Neural progenitor cell (in vitro differentiated cells): ENCODE measurements at regions not wholly inside any gene's neighbourhood (a gene's known extent, or its start where the extent isn't known, plus 50 kb on each side); places are given as distances from the start of the nearest gene placed in this dataset.
A peak's percentile ranks its signal among the peaks of the same experiment; 100 is the strongest.

Source experiments
- DNase-seq: peaks from one replicate; pipeline ENCODE4 v3.0.0-alpha.2; 2016; ENCODE audit warnings: low spot score
- H2AFZ ChIP-seq: fragments of 200-600 bp; sonication (generic); replicated peaks from 2 replicates; pipeline ENCODE4 v1.6.1; 2016; ENCODE audit warnings: antibody characterized with exemption
- H3F3A ChIP-seq: fragments of 200-600 bp; sonication (generic); 2 replicates; pipeline ENCODE4 v1.6.1; 2016; ENCODE audit warnings: antibody characterized with exemption, low read depth
- H3K27ac ChIP-seq: fragments of 200-600 bp; sonication (generic); 2 replicates; pipeline ENCODE4 v1.5.1; 2016; ENCODE audit warnings: mild to moderate bottlenecking
- H3K27me3 ChIP-seq: fragments of 200-600 bp; sonication (generic); 2 replicates; pipeline ENCODE4 v1.6.1; 2016; ENCODE audit warnings: mild to moderate bottlenecking, moderate library complexity
- H3K36me3 ChIP-seq: fragments of 200-600 bp; sonication (generic); 2 replicates; pipeline ENCODE4 v1.5.1; 2016
- H3K4me1 ChIP-seq: fragments of 200-600 bp; sonication (generic); 2 replicates; pipeline ENCODE4 v1.6.1; 2016; ENCODE audit warnings: mixed run types
- H3K4me2 ChIP-seq: fragments of 200-600 bp; sonication (generic); 2 replicates; pipeline ENCODE4 v1.6.1; 2016
- H3K4me3 ChIP-seq: fragments of 200-600 bp; sonication (generic); 2 replicates; pipeline ENCODE4 v1.5.1; 2016
- H3K79me2 ChIP-seq: fragments of 200-600 bp; sonication (generic); 2 replicates; pipeline ENCODE4 v1.6.1; 2016; ENCODE audit warnings: low read depth
- H3K9ac ChIP-seq: fragments of 200-600 bp; sonication (generic); 2 replicates; pipeline ENCODE4 v1.6.1; 2016
- H3K9me3 ChIP-seq: fragments of 200-600 bp; sonication (generic); 2 replicates; pipeline ENCODE4 v1.5.1; 2016; ENCODE audit warnings: low read depth
- H4K20me1 ChIP-seq: fragments of 200-600 bp; sonication (generic); 2 replicates; pipeline ENCODE4 v1.6.1; 2016; ENCODE audit warnings: low read depth
- H3K27ac Mint-ChIP-seq: 3 replicates; pipeline ENCODE4 v1.8.0; 2021; ENCODE audit warnings: mixed read lengths
- H3K27me3 Mint-ChIP-seq: 2 replicates; pipeline ENCODE4 v1.8.0; 2022; ENCODE audit warnings: low read depth, mild to moderate bottlenecking, inconsistent platforms, moderate library complexity, mixed read lengths; ENCODE audit not compliant: insufficient read depth
- H3K36me3 Mint-ChIP-seq: 3 replicates; pipeline ENCODE4 v1.8.0; 2021; ENCODE audit warnings: mixed read lengths
- H3K4me1 Mint-ChIP-seq: 3 replicates; pipeline ENCODE4 v1.8.0; 2021; ENCODE audit warnings: mixed read lengths
- H3K4me3 Mint-ChIP-seq: 3 replicates; pipeline ENCODE4 v1.8.0; 2021; ENCODE audit warnings: mild to moderate bottlenecking, moderate library complexity, mixed read lengths
- H3K9me3 Mint-ChIP-seq: 3 replicates; pipeline ENCODE4 v1.8.0; 2020; ENCODE audit warnings: mixed read lengths
- EZH2 ChIP-seq: fragments of 200-600 bp; sonication (generic); IDR thresholded peaks from 2 replicates; pipeline ENCODE4 v1.6.1; 2017; ENCODE audit warnings: antibody characterized with exemption, mild to moderate bottlenecking, moderate library complexity
- EZH2phosphoT487 ChIP-seq: fragments of 200-600 bp; sonication (generic); IDR thresholded peaks from 2 replicates; pipeline ENCODE4 v1.6.1; 2017; ENCODE audit warnings: antibody characterized with exemption
- TF ChIP-seq, protein P1 (sequence below): fragments of 200-600 bp; sonication (generic); IDR thresholded peaks from 2 replicates; pipeline ENCODE4 v1.5.1; 2017; ENCODE audit warnings: antibody characterized with exemption, mild to moderate bottlenecking

DNA sequence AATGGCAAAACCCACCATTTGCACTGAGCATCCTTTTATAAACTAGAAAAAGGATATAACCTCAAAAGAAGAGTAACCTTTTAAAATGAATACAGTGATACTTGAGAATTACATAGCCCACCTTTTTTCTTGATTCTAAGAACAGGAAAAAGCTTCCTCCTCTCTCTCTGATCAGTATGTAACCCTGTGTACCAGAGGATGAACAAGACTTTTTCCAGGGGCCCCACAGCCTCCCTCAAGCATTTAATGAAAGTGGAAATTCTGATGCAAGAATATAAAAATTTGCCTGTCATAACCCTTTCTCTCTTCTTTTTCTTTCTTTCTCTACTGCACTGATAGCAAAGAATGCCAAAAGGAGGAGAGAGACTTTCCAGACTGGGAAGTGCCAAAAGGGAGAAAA is 64.2 kb upstream of the BTN3A2 start:
- H3K27me3 Mint-ChIP-seq = peaks cover 12% of the 10 kb centered on the region
- H3K36me3 ChIP-seq = no peaks in the 10 kb centered on the region
- no peak overlapping the region for H3K27ac ChIP-seq
- no peak overlapping the region for H3K4me2 ChIP-seq
- no peak for TF ChIP-seq EZH2phosphoT487
- TF ChIP-seq EZH2 = no peak
- TF ChIP-seq, protein P1, sequence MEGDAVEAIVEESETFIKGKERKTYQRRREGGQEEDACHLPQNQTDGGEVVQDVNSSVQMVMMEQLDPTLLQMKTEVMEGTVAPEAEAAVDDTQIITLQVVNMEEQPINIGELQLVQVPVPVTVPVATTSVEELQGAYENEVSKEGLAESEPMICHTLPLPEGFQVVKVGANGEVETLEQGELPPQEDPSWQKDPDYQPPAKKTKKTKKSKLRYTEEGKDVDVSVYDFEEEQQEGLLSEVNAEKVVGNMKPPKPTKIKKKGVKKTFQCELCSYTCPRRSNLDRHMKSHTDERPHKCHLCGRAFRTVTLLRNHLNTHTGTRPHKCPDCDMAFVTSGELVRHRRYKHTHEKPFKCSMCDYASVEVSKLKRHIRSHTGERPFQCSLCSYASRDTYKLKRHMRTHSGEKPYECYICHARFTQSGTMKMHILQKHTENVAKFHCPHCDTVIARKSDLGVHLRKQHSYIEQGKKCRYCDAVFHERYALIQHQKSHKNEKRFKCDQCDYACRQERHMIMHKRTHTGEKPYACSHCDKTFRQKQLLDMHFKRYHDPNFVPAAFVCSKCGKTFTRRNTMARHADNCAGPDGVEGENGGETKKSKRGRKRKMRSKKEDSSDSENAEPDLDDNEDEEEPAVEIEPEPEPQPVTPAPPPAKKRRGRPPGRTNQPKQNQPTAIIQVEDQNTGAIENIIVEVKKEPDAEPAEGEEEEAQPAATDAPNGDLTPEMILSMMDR = no peak
- no peaks in the 10 kb centered on the region for H3K27me3 ChIP-seq
- no peak overlapping the region for H3K27ac Mint-ChIP-seq
- peaks cover 5% of the 10 kb centered on the region for H3K9me3 Mint-ChIP-seq
- no peak overlapping the region for H2AFZ ChIP-seq
- H3K9ac ChIP-seq = no peak overlapping the region
- H3K4me3 Mint-ChIP-seq = no peak overlapping the region
- H3K4me1 Mint-ChIP-seq = peaks cover 11% of the 10 kb centered on the region
- no peaks in the 10 kb centered on the region for H3K79me2 ChIP-seq
- H3K4me3 ChIP-seq = no peak overlapping the region
- peaks cover 8% of the 10 kb centered on the region for H3K4me1 ChIP-seq
- H4K20me1 ChIP-seq = no peaks in the 10 kb centered on the region
- H3K9me3 ChIP-seq = no peaks in the 10 kb centered on the region
- H3F3A ChIP-seq = peaks cover 5% of the 10 kb centered on the region
- peaks cover 2% of the 10 kb centered on the region for H3K36me3 Mint-ChIP-seq
- no peak for DNase-seq

DNA sequence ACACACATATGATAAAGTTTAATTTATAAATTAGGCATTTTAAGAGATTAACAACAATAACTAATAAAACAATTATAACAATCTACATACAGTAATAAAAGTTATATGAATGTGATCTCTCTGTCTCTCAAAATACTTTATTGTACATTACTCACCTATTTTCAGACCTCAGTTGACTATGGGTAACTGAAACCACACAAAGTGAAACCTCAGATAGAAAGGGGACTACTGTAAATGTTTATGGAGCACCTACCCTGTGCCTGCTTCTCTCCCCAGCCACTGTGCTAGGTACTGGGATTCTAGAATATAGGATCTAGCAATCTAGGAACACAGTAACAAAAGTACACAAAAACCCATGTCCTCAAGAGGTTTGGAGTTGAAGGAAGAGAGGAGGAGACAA is 63.4 kb upstream of the BTN3A2 start:
- Histone ChIP-seq H3K9me3 (no peaks in the 10 kb centered on the region), H4K20me1 (no peaks in the 10 kb centered on the region), H3K79me2 (no peaks in the 10 kb centered on the region), H3K36me3 (no peaks in the 10 kb centered on the region), H3F3A (peaks cover 5% of the 10 kb centered on the region), H3K4me3 (no peak overlapping the region), H2AFZ (no peak overlapping the region), H3K27ac (no peak overlapping the region), H3K4me2 (no peak overlapping the region), H3K27me3 (no peaks in the 10 kb centered on the region), H3K4me1 (peaks cover 8% of the 10 kb centered on the region), H3K9ac (no peak overlapping the region)
- H3K27ac Mint-ChIP-seq = no peak overlapping the region
- peaks cover 13% of the 10 kb centered on the region for H3K4me1 Mint-ChIP-seq
- no peak for DNase-seq
- no peak overlapping the region for H3K4me3 Mint-ChIP-seq
- H3K36me3 Mint-ChIP-seq = peaks cover 2% of the 10 kb centered on the region
- no peak for TF ChIP-seq EZH2
- TF ChIP-seq, protein P1 = no peak
- TF ChIP-seq EZH2phosphoT487 = no peak
- H3K9me3 Mint-ChIP-seq = peaks cover 5% of the 10 kb centered on the region
- peaks cover 13% of the 10 kb centered on the region for H3K27me3 Mint-ChIP-seq

DNA sequence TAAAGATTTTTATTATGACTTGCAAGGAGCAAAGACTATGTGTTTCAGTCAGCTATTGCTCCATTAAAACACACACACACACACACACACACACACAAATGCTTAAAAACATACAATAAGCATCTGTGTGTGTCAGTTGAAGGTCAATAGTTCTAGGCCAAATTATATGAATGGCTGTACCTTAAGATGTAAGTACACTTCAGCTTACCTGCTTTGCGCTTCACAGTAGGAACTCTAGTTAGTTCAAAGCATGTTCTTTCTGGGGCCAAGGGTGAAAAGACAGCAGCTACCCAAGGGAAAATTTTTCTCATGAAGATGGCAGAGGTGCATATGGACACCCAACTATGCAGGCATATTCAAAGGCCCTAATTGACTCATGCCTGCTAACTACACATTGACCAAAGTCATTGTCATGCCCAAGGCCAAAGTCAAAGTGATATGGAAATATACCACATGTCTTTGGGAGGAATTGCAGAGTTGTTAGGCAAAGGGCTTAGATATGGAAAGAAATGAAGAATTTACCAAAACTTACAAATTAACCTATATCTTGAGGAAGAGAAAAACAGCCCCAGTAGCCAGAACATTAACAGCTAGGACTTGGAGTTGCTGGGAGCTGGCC is 61.9 kb upstream of the BTN3A2 start:
- DNase-seq = no peak
- Mint-ChIP-seq H3K27me3 (peaks cover 13% of the 10 kb centered on the region), H3K27ac (no peak overlapping the region), H3K4me1 (peaks cover 13% of the 10 kb centered on the region), H3K9me3 (peaks cover 5% of the 10 kb centered on the region), H3K36me3 (peaks cover 2% of the 10 kb centered on the region), H3K4me3 (peak overlapping the region; percentile 36)
- no peaks in the 10 kb centered on the region for H3K9me3 ChIP-seq
- TF ChIP-seq, protein P1 = no peak
- TF ChIP-seq EZH2 (no peak), EZH2phosphoT487 (no peak)
- H3K9ac ChIP-seq = no peak overlapping the region
- H3K27ac ChIP-seq = no peak overlapping the region
- no peaks in the 10 kb centered on the region for H3K27me3 ChIP-seq
- H3K4me3 ChIP-seq = no peak overlapping the region
- peaks cover 8% of the 10 kb centered on the region for H3K4me1 ChIP-seq
- no peaks in the 10 kb centered on the region for H4K20me1 ChIP-seq
- H3K79me2 ChIP-seq = no peaks in the 10 kb centered on the region
- H3F3A ChIP-seq = peaks cover 5% of the 10 kb centered on the region
- H3K36me3 ChIP-seq = no peaks in the 10 kb centered on the region
- no peak overlapping the region for H3K4me2 ChIP-seq
- H2AFZ ChIP-seq = no peak overlapping the region
